Spleen (tissue), 7 donors: ENCODE measurements at regions not wholly inside any gene's neighbourhood (a gene's known extent, or its start where the extent isn't known, plus 50 kb on each side); places are given as distances from the start of the nearest gene placed in this dataset.

Experiments used
- POLR2A ChIP-seq, 3 donors: fragments of 450-650 bp; IDR thresholded peaks; one replicate each; pipeline ENCODE4 v1.5.1; 2017; ENCODE audit warnings: antibody characterized with exemption in 3 of 3, mild to moderate bottlenecking in 1 of 3
- POLR2AphosphoS5 ChIP-seq, 3 donors: sonication (generic); formaldehyde crosslinking; IDR thresholded peaks; one replicate each; pipeline ENCODE4 v1.5.1; 2017; ENCODE audit warnings: antibody characterized with exemption in 3 of 3
- TF ChIP-seq, protein P1 (sequence below), 11 experiments: fragments of 200-600 bp in 7 of 11; fragments of 450-650 bp in 4 of 11; sonication (generic) in 4 of 11; IDR thresholded peaks in 8 of 11; conservative IDR thresholded peaks in 3 of 11; 1 replicate in 7 of 11; 2 replicates in 4 of 11; pipeline versions ENCODE4 v1.4.0 to v1.8.0; 2016 to 2021; ENCODE audit warnings: antibody characterized with exemption in 11 of 11, inconsistent platforms in 4 of 11, mild to moderate bottlenecking in 1 of 11
- donor health status: DM: no; HTN: no; CAD: no; lungs with moderate emphysema.
- donor health status: DM: no; HTN: no; CAD: no.
- donor health status: DM: no; HTN: no; CAD: no.

DNA sequence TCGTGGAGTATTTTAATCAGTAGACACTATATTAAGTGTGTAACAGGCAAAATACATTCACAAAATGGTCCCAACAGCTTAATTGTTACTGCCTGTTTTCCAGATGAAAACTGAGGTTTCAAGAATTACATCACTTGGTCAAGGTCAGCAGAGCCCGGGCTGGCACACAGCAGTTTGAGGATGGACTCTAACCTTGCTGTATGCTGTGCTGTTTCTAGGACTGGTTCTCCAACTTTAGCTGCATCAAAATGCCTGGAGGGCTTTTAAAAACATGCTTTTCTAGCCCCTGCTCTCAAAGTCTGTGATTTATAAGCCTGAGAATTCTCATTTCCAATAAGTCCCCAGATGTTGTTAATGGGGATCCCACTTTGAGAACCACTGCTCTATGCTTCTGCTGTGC lies 247.1 kb upstream of the FZD8 start:
- TF ChIP-seq POLR2A (IDR thresholded peaks at IDR 0.05) (no peak), POLR2AphosphoS5 (IDR thresholded peaks at IDR 0.05) (no peak)
- TF ChIP-seq, protein P1, sequence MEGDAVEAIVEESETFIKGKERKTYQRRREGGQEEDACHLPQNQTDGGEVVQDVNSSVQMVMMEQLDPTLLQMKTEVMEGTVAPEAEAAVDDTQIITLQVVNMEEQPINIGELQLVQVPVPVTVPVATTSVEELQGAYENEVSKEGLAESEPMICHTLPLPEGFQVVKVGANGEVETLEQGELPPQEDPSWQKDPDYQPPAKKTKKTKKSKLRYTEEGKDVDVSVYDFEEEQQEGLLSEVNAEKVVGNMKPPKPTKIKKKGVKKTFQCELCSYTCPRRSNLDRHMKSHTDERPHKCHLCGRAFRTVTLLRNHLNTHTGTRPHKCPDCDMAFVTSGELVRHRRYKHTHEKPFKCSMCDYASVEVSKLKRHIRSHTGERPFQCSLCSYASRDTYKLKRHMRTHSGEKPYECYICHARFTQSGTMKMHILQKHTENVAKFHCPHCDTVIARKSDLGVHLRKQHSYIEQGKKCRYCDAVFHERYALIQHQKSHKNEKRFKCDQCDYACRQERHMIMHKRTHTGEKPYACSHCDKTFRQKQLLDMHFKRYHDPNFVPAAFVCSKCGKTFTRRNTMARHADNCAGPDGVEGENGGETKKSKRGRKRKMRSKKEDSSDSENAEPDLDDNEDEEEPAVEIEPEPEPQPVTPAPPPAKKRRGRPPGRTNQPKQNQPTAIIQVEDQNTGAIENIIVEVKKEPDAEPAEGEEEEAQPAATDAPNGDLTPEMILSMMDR (IDR thresholded peaks at IDR 0.05 in 8 of 11, conservative IDR thresholded peaks at IDR 0.05 in 3 of 11), result no peak
